Panc1 (cell line): ENCODE measurements at regions not wholly inside any gene's neighbourhood (a gene's known extent, or its start where the extent isn't known, plus 50 kb on each side); places are given as distances from the start of the nearest gene placed in this dataset.

Experiments
- POLR2AphosphoS5 ChIP-seq: IDR thresholded peaks from 2 replicates; pipeline ENCODE4 v1.6.1; 2012; ENCODE audit warnings: mild to moderate bottlenecking, low read depth, low read length, moderate library complexity
- SIN3A ChIP-seq: IDR thresholded peaks from 2 replicates; pipeline ENCODE4 v1.6.1; 2012; ENCODE audit warnings: low read depth, mild to moderate bottlenecking, low read length, moderate library complexity, borderline replicate concordance; ENCODE audit not compliant: insufficient read depth
- TCF7L2 ChIP-seq: IDR thresholded peaks from 2 replicates; pipeline ENCODE4 v1.6.1; 2011; ENCODE audit warnings: mild to moderate bottlenecking, low read depth, low read length, inconsistent platforms
- TF ChIP-seq, protein P1 (sequence below), 2 experiments: IDR thresholded peaks; 2 replicates each; pipeline ENCODE4 v1.6.1; 2011 to 2012; ENCODE audit warnings: low read depth in 2 of 2, control low read depth in 1 of 2, low read length in 1 of 2, mild to moderate bottlenecking in 1 of 2, moderate library complexity in 1 of 2; ENCODE audit not compliant: insufficient read depth in 1 of 2
- TF ChIP-seq, protein P2 (sequence below): fragments of 450-650 bp; IDR thresholded peaks from 2 replicates; pipeline ENCODE4 v1.5.1; 2017; ENCODE audit warnings: mild to moderate bottlenecking

DNA sequence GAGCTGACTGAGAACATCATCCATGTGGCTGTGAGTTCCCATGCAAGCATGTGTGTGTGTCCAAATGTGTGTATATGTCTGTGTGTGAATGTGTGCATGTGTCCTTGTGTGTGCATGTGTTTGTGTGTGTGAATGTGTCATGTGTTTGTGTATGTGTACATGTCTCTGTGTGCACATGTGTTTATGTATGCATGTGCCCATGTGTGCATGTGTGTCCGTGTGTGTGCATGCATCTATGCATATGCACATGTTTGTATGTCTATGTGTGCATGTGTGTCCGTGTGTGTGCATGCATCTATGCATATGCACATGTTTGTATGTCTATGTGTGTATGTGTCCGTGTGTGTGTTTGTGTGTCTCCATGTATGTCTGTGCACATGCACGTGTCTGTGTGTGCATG is 99.7 kb downstream of the LBH start:
- TF ChIP-seq, protein P1, sequence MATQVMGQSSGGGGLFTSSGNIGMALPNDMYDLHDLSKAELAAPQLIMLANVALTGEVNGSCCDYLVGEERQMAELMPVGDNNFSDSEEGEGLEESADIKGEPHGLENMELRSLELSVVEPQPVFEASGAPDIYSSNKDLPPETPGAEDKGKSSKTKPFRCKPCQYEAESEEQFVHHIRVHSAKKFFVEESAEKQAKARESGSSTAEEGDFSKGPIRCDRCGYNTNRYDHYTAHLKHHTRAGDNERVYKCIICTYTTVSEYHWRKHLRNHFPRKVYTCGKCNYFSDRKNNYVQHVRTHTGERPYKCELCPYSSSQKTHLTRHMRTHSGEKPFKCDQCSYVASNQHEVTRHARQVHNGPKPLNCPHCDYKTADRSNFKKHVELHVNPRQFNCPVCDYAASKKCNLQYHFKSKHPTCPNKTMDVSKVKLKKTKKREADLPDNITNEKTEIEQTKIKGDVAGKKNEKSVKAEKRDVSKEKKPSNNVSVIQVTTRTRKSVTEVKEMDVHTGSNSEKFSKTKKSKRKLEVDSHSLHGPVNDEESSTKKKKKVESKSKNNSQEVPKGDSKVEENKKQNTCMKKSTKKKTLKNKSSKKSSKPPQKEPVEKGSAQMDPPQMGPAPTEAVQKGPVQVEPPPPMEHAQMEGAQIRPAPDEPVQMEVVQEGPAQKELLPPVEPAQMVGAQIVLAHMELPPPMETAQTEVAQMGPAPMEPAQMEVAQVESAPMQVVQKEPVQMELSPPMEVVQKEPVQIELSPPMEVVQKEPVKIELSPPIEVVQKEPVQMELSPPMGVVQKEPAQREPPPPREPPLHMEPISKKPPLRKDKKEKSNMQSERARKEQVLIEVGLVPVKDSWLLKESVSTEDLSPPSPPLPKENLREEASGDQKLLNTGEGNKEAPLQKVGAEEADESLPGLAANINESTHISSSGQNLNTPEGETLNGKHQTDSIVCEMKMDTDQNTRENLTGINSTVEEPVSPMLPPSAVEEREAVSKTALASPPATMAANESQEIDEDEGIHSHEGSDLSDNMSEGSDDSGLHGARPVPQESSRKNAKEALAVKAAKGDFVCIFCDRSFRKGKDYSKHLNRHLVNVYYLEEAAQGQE (IDR thresholded peaks at IDR 0.05; ENCODE audit: insufficient read depth in 1 of 2, low read depth in 2 of 2, low read length in 1 of 2), result no peak
- TF ChIP-seq, protein P2, sequence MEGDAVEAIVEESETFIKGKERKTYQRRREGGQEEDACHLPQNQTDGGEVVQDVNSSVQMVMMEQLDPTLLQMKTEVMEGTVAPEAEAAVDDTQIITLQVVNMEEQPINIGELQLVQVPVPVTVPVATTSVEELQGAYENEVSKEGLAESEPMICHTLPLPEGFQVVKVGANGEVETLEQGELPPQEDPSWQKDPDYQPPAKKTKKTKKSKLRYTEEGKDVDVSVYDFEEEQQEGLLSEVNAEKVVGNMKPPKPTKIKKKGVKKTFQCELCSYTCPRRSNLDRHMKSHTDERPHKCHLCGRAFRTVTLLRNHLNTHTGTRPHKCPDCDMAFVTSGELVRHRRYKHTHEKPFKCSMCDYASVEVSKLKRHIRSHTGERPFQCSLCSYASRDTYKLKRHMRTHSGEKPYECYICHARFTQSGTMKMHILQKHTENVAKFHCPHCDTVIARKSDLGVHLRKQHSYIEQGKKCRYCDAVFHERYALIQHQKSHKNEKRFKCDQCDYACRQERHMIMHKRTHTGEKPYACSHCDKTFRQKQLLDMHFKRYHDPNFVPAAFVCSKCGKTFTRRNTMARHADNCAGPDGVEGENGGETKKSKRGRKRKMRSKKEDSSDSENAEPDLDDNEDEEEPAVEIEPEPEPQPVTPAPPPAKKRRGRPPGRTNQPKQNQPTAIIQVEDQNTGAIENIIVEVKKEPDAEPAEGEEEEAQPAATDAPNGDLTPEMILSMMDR, result no peak
- no peak for TF ChIP-seq POLR2AphosphoS5
- no peak for TF ChIP-seq SIN3A
- TF ChIP-seq TCF7L2, result no peak
